GM19395 (cell line): ENCODE measurements at regions not wholly inside any gene's neighbourhood (a gene's known extent, or its start where the extent isn't known, plus 50 kb on each side); places are given as distances from the start of the nearest gene placed in this dataset.

Experiments
- ATAC-seq: cut with Tn5 transposase; IDR thresholded peaks from one replicate; pipeline ENCODE4 v1.9.1; 2021; ENCODE audit warnings: mild to moderate bottlenecking, moderate library complexity; ENCODE audit not compliant: unreplicated experiment

DNA sequence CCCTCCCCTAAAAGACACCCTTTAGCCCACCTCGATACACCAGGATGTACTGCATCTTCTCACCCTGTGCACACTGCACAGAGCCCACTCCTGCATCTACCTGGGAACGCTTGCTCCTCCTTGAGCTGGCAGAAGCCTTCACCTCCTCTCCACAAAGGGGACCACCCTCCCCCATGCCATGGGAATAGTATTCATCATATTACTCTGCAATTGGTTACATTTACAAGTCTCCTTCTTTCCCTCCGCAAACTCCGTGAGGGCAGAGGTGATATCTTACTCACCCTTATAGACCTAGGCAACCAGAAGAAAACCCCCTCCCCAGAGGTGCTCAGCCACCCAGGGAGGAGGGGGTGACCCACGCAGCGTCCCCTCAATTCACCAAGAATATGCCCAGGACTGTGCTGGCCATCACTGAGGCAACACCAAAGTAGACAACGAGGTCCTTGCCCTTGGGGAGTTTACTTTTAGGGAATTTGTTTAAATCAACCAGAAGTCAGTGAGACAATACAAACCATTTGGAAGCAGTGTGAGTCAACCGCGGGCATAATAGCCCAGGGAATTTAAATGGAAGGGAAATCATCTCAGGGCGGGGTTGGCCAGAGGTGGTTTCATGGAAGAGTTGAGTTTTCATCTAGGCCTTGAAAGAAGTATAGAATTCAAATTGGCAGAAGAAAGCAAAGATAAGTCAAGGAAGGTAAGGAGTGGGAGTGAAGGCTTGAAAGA, 214.5 kb downstream of the BARX2 start:
- no peak for ATAC-seq

DNA sequence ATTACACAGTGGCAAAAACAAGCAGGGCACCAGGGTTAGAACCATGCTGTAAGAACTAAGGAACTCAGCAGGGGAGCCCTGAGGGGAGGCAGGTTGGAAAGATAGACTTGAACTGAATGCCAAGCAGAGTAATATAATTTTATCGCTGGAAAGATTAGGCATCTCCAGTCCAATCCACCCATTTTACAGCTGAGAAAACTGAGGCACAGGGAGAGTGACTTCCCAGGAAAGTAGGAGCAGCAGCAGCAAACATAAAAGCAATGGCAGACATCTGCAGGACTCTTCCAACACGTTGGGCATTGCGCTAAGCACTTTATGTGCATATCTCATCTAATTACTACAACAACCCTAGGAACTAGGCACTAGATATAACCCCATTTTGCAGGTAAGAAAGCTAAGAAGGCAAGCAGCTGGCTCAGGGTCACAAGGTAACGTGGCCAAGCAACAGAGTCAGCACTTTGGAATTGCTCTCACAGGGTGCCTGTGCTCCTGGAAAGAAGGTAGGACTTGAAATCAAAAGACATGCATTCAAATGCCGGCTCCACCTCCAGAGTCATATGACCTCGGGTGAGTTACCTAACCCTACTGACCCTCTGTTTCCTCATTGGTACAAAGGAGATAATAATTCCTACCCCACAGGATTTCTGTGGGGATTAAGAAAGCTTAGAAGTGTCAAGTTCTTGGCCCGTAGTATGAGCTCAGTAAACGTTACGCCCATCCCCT, 215.3 kb downstream of the BARX2 start:
- ATAC-seq, result no peak

DNA sequence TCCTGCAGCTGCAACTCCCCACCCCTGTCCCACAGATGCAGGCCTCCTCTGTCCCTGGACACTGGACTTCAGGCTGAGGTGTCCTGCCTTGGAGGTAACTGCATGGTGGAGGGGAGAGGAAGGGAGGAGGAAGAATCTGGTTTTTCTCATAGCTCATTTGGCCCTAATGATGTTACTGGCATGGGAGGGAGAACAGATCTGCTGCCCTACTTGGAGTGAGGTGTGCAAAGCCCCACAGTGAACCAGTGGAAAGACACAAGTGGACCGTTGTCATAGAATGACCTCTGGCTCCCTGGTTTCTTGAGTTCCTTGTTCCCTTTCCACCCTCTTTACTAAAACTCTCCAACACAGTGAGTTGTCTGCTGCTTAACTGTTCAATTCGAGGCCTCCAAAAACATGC, 215.9 kb downstream of the BARX2 start:
- no peak for ATAC-seq

DNA sequence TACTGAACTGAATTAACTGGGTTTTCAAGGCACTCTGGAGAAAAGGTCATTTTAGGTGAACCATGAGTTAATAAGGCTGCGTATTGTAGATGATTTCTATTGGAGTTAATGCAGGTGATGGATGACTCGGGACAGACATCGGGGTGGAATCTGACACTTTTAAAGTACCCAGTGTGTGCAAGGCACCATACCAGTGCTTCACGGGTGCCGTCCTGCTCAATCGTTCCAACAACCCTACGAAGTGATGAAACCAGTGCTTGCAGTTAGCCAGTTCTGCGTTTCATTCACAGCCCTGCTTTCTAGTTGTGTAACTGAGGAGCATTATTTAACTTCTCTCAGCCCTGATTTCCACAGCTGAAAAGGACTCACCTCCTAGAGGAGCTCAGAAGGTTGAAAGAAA, 216.5 kb downstream of the BARX2 start:
- no peak for ATAC-seq

DNA sequence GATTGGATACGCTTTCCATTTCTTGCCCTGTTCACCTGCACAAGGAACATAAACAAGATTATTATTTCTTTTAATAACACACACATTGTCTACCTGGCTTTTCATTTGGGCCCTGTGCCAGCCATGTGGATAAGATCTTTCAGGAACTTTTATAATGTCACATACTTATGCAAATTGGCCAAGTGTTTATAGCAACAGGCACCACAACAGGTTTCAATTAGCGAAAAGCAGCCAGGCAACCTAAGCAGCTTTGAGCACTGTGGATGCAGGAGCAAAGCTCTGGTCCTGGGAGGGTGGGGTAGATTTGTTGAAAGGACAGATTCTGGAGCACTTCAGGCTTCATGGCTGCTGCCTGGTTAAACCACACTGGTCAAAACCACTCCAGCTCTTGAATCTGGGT, 217.4 kb downstream of the BARX2 start:
- ATAC-seq, result no peak

DNA sequence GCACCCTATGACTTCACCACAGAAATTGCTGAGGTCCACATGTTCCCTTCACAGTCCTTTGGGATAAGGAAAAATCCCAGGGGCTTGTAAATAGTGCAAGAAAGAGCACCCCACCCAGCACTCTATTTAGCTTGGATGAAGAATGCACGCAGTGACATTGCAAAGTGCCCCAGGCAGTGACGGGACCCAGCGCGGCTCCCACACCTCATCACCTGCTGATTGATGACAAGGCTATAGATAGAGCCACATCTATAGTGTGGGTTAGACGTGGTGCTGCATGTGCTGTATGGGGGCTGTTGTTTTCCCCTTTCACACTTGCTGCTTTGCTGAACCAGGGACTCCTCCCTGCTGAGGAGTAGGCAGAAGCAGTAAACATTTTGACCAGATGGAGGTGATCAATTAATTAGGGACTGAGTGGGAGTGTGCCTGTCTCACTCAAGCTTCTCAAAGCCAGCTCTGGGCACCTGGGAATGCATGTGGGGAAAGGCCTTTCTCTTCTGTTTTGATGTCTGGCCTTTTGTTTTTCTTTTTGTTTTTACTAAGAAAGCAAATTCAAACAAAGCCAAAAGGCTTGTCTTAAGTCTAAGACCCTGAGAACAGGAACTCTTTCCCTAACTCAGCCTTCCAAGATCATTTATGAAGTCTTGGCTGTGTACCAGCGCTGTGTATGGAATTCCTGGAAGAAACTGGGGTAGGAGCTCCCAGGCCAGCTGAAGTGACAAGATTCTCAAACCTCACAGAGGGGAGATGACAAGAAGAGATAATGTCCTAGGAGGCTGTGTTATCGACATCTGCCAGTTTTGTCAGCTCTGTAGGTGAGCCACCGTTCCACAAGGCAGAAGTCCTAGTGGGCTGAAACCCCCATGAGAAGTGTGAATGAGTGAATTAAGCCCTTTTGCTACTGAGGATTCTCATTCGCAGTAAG, 219.7 kb downstream of the BARX2 start:
- ATAC-seq, result no peak

DNA sequence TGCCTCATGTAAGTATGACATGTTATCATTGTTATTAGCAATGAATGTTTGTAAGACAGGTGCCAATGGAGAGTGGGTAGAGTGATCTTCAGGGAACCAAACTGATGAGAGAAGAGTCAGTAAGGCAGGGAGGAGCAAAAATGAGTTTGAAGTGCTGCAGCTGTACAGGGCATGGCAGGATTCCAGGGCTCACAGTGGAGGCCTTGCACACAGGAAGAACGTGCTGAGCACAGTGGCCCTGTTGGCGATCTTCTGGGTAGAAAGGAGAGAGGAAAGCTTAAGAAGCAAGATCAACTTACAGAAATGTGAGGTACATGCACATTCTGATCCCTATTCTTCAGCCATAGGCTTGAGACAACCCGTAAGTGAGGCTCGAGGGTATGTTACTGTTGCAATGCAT, 219.3 kb upstream of the TMEM45B start:
- no peak for ATAC-seq

DNA sequence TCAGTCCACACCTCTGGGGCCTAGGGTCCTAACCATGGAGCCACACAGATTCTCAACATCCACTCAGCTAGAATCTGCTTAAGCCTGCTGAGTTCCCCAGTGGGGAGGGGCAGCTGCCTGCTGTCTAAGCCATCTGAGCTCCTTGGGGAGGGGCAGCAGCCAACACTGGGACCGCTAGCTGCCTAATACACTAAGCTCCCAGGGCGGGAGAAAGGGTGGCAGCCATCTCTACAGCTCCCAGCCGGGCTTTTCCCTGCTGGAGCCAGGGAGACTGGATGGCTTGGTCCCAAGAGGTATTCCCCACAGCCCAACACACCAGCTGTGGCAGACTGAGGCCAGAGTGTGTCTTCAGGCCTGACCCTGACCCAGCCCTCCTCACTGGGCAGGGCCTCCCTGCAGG, 217.3 kb upstream of the TMEM45B start:
- ATAC-seq, result no peak

DNA sequence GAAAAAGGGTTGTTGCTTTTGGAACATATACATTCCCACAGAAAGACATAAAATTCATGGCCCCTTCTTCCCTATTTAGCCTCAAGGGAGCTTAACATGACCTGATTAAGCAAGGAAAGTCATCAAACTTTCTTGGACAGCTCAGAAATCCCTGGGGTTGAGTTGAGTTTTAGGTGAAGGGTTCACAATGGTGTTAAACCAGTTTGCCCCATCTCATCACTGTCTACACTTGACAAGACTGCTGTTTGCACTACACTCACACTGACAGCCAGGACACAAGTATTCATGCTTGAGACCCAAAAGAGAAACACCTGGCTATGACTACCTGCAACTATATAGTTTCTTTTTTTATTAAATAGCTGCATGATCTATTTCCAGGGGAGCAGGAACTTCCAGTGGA, 209.8 kb upstream of the TMEM45B start:
- no peak for ATAC-seq

DNA sequence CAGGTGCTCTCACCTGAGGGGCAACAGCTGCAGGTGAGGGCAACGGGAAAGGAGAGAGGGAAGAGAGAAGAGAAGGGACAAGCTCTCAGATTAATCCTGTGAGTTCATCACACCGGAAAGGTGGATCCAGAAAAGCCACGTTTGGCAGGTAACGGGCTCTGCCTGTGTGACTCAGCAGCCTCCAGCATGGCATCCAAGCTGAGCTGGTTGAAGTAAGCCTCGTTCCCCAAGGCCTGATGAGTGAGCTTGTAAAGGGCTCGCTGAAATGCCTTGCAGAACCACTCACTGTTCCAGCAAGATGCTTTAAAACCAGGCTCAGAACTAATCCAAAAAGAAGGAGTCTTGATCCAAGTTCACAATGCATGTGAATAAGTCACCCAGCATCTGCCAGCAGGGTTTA, 206.9 kb upstream of the TMEM45B start:
- ATAC-seq, result no peak

DNA sequence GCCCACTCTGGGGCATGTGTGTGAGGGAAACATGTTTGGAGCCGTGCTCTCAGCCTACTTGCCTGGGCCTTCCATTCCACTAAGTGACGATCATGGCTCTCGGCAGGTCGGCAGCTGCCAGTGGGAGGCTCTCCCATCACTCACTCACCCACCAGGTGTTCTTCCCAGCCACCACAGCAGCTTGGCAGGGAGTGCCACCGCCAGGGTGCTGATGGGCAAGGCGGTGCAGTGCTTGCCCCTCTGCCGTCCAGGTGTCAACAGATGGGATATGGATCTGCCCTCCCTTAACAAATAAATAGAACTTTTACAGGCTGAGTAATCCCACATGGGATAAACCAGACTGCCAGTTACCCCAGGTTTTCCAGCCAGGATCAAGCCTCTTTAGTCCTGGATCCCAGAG, 205.5 kb upstream of the TMEM45B start:
- ATAC-seq, result no peak

DNA sequence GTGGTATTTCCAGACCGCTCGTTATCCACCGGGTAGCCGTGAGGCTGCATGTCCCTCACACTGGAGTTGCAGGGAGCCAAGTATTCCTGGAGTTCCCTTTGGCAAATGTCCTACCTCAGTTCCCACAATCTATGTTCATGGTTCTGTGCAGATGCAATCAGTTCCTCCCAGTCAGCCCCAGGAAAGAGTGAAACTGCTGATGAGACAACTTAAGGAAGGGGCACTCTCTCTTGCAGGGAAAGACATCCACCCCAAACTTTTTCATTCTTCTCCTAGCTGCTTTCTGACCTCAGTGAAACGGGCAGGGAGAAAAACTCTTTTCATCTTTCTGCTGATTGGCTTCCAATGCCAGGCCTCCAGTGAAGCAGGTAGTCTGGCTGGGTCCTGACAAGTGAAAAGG, 205.1 kb upstream of the TMEM45B start:
- no peak for ATAC-seq

DNA sequence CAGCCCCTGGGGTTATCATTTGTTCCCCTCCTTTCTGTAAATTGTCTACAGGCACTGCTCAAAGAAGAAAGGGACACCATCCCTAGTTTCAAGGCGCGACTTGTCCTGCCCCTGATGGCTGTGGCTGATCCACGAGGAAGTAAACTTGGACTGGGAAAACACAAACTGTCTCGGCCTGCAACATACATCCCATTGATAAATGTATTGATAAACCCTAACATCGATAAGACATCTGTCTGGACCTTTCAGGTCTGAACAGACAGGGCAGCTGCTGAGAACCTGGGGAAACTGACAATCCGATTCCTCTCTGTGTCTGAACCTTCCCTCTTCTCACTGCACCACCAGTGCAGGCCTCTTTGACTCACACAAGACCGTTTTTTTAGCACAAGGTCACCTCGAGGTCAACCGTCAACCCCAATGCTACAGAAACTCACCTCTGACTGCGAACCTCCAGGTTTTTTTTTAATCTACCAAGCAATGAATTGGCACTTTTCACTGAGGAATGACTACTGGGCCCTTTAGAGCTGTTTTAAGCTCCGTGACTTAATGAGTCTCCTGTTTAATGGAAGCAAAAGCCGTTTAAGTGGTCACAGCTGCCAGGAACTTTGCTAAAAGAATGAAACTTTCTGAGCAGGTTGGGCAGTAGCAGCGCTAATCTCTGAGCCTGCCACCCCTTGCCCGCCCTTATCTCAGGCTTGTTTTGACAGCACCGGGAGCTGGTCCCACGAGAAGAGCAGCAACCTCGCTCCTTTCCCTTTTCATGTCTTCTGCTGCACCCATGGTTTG, 203.8 kb upstream of the TMEM45B start:
- ATAC-seq, result no peak

DNA sequence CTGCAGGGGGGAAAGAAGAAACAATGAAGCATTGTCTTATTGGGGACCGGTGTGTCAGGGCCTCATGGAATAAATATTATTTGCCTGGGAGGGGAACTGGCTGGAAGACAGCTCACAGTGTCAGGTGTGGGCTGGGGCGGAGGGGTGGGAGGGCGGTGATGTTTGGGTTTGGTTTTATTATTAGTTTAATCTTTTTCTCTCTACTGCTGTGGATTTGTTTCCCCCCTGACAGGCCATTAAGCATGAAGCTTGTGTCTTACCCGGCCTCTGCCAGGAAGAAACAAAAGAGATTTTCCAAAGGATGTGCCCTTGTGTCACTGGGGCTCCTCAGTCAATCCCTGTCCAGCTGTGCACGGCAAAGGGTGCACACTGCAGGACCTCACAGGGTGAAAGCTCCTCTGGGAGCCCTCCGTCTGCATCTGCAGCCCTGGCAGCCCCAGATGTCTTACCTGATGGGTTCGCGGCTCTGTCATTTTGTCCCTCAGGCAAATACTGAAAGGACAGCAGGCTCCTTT, 203.1 kb upstream of the TMEM45B start:
- ATAC-seq, result no peak

DNA sequence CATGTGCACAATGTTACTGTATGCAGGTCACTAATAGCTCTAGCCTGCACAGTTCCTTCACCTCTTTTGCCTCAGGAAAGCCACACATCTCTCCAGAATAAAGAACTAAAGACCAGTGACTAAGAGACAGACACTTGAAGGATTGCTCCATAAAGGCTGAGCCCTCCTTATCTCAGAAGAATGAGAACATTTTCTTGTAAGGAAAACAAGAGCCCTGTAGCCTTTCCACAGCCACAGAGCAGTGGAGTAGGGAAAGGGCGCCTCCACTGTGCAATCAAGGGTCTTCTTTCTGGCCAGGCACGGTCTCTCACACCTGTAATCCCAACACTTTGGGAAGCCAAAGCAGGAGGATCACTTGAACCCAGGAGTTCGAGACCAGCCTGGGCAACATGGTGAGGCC, 202.6 kb upstream of the TMEM45B start:
- no peak for ATAC-seq

DNA sequence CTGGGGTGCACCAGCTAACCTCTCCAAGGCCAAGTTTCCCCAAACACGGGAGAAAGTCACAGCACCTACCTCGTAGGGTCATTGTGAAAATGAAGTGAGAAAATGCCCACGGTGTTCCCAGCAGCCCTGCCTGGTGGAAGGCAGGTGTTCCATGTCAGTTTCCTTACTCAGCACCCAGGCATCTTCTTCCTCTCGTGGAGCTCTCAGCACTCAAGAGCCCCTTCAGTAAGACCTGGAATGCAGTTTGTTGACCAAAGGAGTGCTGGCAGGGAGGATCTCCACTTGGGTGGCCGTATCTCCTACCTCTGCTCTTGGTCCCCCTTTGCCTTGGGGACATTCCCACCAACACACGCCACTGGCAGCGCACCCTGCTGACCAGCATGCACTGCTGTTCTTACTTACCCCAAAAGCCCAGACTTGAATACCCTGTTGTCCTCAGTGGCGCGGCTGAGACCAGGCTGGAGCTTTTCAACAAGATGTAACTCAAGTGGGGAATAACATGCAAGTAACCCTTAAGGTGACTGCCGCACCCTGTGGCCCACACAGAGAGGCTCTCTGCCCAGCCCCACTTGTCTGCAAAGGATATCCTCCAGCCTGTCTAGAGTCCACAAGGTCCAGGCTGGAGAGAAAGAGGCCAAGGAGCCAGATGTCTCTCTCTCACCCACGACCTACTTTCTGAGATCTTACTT, 201.2 kb upstream of the TMEM45B start:
- no peak for ATAC-seq

DNA sequence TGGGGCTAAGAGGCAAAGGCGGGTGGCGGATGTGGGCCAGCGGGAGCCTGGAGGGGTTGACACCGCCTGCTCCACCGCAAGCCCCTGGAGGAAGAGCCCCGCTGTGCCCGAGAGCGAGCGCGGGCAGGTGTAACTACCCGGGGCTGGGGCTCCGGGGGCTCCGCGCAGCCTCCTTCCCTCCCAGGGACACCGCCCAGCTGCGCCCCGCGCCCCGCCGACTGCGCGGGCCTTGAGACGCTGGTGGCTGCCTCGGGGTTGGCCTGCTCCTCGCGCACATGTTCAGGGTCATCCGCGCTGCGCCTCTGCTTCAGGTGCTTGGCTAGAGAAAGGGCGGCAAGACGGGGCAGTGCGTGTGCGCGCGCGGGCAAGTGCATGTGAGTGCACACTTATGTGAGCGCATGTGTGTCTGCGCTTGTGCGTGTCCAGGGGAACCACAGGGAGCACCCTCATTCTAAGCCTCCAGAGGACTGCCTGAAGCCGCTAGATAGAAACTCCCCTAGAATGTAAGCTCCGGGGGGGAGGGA, 197.5 kb upstream of the TMEM45B start:
- no peak for ATAC-seq

DNA sequence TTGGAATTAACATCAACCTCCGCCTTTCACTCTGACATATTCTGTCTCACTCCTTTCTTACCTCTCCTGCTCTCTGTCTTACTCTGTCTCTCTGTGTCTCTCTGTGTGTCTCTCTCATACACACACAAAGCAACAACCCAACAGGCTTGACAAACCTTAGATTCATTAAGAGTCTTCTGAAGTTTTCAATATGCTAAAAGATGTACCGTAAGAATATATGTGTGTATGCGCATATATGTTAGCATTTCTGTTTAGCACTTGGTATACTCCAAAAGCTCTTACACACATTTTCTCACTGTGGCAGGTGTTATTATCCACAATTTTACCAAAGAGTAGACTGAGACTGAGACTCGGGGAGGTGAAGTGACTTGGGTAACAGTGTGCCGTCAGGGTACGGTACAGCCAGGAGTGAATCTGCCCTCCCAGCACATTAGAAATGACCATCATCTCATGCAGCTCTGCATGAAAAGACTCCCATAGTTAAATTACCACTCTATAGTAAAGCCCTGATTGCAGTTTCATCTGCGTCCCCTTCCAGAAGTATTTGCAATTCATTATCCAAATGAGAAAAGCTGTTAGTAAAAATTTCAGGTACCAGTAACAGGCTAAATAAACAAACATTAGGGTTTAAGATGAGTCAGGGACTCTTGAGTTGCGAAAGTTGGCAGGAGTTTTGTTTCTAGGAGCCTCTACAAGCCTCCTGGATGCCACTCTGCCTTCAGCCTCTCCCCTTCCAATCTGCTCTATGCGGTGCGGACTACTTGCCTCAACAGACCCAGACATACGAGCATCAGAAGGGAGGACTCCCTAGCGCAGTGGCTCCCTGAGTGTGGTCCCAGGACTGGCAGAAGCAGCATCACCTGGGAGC, 195.2 kb upstream of the TMEM45B start:
- ATAC-seq, result no peak

DNA sequence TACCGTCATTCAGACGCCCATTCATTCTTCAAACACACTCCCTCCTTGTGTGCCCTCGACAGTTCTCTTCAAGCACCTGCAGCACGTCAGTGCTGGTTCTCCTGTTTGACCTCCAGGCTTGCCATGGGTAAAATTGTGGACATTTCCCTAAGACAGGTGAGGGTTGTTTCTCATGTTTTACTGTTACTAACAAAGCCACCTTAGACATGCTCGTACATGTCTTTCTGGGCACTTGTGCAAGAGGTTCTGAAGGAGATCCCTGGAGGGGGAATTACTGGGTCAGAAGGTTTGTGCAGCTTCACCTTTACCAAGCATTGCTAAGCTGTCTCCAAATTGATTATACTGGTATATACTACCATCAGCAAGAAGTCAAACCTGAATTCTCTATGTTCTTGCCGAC, 189.7 kb upstream of the TMEM45B start:
- ATAC-seq, result no peak
